ENCODE measurements at regions not wholly inside any gene's neighbourhood (a gene's known extent, or its start where the extent isn't known, plus 50 kb on each side); places are given as distances from the start of the nearest gene placed in this dataset.

DNA sequence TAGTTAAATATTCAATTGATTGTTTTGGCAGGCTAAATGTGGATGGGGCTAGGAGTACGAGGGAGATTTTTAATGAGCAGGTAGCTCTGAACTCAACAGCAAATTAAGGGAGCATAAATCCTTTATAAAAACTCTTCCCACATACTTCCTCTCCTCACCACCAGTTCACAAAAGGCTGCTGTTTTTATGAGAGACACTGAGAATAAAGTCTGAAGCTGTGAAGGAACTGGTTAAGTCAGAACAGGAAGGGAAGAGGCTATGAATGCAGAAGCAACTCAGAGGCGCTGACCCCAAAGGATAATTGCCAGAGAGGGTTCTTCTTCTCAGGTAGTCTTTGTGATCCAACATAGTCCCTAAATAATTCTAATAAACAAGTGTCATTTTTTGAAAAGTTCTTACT, 406.1 kb downstream of the GPM6A start:
- TF ChIP-seq, protein P1, sequence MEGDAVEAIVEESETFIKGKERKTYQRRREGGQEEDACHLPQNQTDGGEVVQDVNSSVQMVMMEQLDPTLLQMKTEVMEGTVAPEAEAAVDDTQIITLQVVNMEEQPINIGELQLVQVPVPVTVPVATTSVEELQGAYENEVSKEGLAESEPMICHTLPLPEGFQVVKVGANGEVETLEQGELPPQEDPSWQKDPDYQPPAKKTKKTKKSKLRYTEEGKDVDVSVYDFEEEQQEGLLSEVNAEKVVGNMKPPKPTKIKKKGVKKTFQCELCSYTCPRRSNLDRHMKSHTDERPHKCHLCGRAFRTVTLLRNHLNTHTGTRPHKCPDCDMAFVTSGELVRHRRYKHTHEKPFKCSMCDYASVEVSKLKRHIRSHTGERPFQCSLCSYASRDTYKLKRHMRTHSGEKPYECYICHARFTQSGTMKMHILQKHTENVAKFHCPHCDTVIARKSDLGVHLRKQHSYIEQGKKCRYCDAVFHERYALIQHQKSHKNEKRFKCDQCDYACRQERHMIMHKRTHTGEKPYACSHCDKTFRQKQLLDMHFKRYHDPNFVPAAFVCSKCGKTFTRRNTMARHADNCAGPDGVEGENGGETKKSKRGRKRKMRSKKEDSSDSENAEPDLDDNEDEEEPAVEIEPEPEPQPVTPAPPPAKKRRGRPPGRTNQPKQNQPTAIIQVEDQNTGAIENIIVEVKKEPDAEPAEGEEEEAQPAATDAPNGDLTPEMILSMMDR (IDR thresholded peaks at IDR 0.05; ENCODE audit: control extremely low read depth, extremely low read depth, low read depth, missing control alignments): no peak
- CTCF ChIA-PET: no interaction called here
- no peak for DNase-seq (ENCODE audit: extremely low spot score)
- POLR2A ChIA-PET: no interaction called here

DNA sequence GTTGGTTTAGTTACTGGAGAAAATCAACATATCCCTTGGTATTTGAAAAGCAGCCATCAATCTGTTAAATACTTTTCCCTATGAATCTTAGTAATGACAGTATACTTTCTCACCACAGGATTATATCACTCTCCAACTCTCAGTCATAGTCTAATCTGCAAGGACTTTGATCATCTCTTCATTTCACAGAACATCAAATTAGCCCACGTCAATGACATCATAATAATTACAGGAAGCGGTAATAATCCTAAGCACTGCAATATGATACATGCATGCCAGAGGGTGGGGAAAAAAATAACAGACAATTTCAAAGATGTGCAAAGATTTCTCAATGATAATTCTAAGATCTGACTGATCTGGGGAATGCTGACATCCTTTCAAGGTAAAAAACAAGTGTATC, 404.1 kb downstream of the GPM6A start:
- CTCF ChIA-PET: no interaction called here
- POLR2A ChIA-PET: no interaction called here
- TF ChIP-seq, protein P1 (IDR thresholded peaks at IDR 0.05; ENCODE audit: control extremely low read depth, extremely low read depth, low read depth, missing control alignments): no peak

DNA sequence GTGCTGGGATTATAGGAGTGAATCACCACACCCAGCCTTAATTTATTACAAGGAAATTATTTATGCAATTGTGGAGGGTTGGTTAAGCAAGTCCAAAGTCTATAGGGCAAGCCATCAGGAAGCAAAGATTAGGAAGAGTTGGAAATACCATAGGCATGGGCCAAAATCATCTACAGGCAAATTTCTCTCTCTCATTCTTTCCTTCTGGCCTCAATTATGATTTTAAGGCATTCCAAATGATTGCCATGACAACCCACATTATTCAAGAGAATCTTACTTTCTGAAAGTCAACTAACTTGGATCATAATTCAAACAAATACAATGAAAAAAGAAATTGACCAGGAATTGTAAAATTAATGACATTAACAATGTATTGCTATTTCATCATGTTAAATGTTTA, 400.8 kb downstream of the GPM6A start:
- TF ChIP-seq, protein P1 (IDR thresholded peaks at IDR 0.05; ENCODE audit: control extremely low read depth, extremely low read depth, low read depth, missing control alignments): no peak
- ChIA-PET POLR2A (no interaction called here), CTCF (no interaction called here)
- no peak for DNase-seq (ENCODE audit: extremely low spot score)

More for the DNA sequence above, 404.1 kb downstream of the GPM6A start:
- no peak for DNase-seq (ENCODE audit: extremely low spot score)

DNA sequence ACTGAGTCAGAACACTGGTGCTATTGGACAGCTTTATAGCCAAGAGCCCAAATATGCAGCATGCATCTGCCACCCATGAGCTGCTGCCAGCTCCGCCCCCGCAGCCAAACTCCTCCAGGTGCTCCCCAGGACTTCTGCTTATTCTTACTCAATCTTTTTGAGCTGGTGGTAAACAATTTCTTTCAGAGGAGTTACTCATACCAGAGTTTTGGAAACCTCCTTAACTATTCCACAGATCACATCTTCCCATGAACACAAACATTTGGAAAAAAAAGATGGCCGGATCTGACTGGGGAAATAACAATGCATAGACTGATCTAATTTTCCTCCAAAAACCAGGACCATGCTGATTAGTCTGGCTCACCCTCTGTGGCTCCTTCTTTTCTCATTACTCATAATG, 399.9 kb downstream of the GPM6A start:
- TF ChIP-seq, protein P1 (IDR thresholded peaks at IDR 0.05; ENCODE audit: control extremely low read depth, extremely low read depth, low read depth, missing control alignments): no peak

DNA sequence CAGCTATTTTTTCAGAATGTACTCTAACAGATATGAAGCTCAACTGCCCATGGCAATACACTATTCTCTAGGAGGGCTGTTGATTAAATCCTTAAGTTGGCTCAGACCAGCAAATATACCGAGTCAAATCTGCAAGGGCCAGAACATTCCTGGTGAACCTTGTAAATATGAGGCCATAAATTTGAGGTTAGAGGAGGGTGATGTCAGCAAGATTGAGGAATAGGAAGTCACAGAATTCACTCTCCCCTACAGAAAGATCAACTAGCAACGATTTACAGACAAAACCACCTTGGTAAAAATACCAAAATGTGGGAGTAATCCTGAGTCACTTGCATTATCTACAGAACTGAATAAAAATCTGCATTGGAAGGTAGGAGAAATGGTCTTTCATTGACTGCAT, 399.3 kb downstream of the GPM6A start:
- TF ChIP-seq, protein P1 (IDR thresholded peaks at IDR 0.05; ENCODE audit: control extremely low read depth, extremely low read depth, low read depth, missing control alignments): no peak
- ChIA-PET CTCF (interaction anchor here (1.0 kb wide), 1 partner anchor 28 kb away, joined by 4 read pairs; no protein-coding TSS in a partner anchor), POLR2A (no interaction called here)
- DNase-seq (ENCODE audit: extremely low spot score): no peak

More for the DNA sequence above, 399.9 kb downstream of the GPM6A start:
- POLR2A ChIA-PET: no interaction called here
- CTCF ChIA-PET: interaction anchor here (1.0 kb wide), 1 partner anchor 28 kb away, joined by 4 read pairs; no protein-coding TSS in a partner anchor
- DNase-seq (ENCODE audit: extremely low spot score): no peak

DNA sequence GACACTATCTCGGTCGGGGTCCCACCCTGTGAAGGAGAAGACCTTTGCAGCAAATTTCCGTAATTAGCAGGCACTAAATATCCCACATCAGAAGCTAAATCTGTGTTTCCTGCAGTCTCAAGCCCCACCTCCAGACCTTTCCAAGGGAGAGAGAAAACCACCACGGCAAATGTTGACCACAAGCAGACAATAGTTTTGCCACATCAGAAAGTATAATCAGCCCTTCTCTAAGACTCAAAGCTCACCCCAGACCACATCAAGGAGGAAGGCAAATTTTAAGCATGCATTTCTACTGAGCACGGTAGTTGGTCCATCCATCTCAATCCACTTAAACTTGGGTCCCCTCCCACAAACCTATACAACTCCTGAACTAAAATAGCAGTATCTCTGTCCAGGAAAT, 398.5 kb downstream of the GPM6A start:
- TF ChIP-seq, protein P1 (IDR thresholded peaks at IDR 0.05; ENCODE audit: control extremely low read depth, extremely low read depth, low read depth, missing control alignments): no peak
- POLR2A ChIA-PET: no interaction called here
- CTCF ChIA-PET: no interaction called here
- no peak for DNase-seq (ENCODE audit: extremely low spot score)

DNA sequence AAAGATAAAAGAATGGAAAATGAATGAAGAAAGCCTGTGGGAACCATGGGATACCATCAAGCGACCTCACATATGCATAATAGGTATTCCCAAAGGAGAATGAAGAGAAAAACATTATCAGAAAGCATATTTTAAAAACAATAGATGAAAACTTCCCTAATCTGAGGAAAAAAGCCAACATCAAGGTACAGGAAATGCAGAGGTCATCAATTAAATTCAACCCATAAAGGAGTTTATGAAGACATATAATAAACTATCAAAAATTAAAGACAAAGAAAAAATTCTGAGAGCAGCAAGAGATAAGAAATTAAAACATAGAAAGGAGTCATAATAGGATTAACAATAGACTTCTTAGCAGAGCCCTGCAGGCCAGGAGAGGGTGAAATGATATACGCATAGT, 397.5 kb downstream of the GPM6A start:
- CTCF ChIA-PET: interaction anchor here (1.4 kb wide), 1 partner anchor 12 kb away, joined by 3 read pairs; no protein-coding TSS in a partner anchor
- DNase-seq (ENCODE audit: extremely low spot score): no peak
- TF ChIP-seq, protein P1 (IDR thresholded peaks at IDR 0.05; ENCODE audit: control extremely low read depth, extremely low read depth, low read depth, missing control alignments): no peak
- POLR2A ChIA-PET: no interaction called here

Measured in GM10248 (cell line).